ENCODE measurements at regions not wholly inside any gene's neighbourhood (a gene's known extent, or its start where the extent isn't known, plus 50 kb on each side); places are given as distances from the start of the nearest gene placed in this dataset.

GRCh38 chr12:114240288-114240687 lies 165.7 kb downstream of the TBX5 start:
- Histone ChIP-seq H3K4me2 (ENCODE audit: low read length) (no peak overlapping the region), H3K79me2 (ENCODE audit: control insufficient read depth, low read length) (no peaks in the 10 kb centered on the region), H3K27ac (ENCODE audit: low read depth, low read length) (no peak overlapping the region), H3K4me3 (ENCODE audit: low read length) (no peak overlapping the region), H3K9me3 (ENCODE audit: control insufficient read depth, insufficient read depth, low read length) (peaks cover 10% of the 10 kb centered on the region), H3F3A (ENCODE audit: control insufficient read depth, insufficient read depth) (no peaks in the 10 kb centered on the region), H3K4me1 (ENCODE audit: control insufficient read depth, low read length) (no peaks in the 10 kb centered on the region), H3K27me3 (ENCODE audit: control insufficient read depth, low read length) (no peaks in the 10 kb centered on the region), H4K20me1 (ENCODE audit: control insufficient read depth, insufficient read depth, low read depth, low read length) (no peaks in the 10 kb centered on the region), H3K9me2 (replicated peaks; ENCODE audit: control insufficient read depth, low read length) (no peaks in the 10 kb centered on the region), H3K36me3 (ENCODE audit: control insufficient read depth, low read length) (no peaks in the 10 kb centered on the region)
- TF ChIP-seq CTCF (IDR thresholded peaks at IDR 0.05; ENCODE audit: low read depth, low read length, poor library complexity, severe bottlenecking) (no peak), EZH2phosphoT487 (IDR thresholded peaks at IDR 0.05; ENCODE audit: borderline replicate concordance, low read length) (no peak)

GRCh38 chr12:114238808-114239207 lies 167.1 kb downstream of the TBX5 start:
- Histone ChIP-seq H3F3A (ENCODE audit: control insufficient read depth, insufficient read depth) (no peaks in the 10 kb centered on the region), H3K4me2 (ENCODE audit: low read length) (no peak overlapping the region), H3K27ac (ENCODE audit: low read depth, low read length) (no peak overlapping the region), H3K9me2 (replicated peaks; ENCODE audit: control insufficient read depth, low read length) (no peaks in the 10 kb centered on the region), H3K36me3 (ENCODE audit: control insufficient read depth, low read length) (no peaks in the 10 kb centered on the region), H3K4me3 (ENCODE audit: low read length) (no peak overlapping the region), H3K9me3 (ENCODE audit: control insufficient read depth, insufficient read depth, low read length) (peaks cover 10% of the 10 kb centered on the region), H3K4me1 (ENCODE audit: control insufficient read depth, low read length) (no peaks in the 10 kb centered on the region), H4K20me1 (ENCODE audit: control insufficient read depth, insufficient read depth, low read depth, low read length) (no peaks in the 10 kb centered on the region), H3K27me3 (ENCODE audit: control insufficient read depth, low read length) (no peaks in the 10 kb centered on the region), H3K79me2 (ENCODE audit: control insufficient read depth, low read length) (no peaks in the 10 kb centered on the region)
- TF ChIP-seq EZH2phosphoT487 (IDR thresholded peaks at IDR 0.05; ENCODE audit: borderline replicate concordance, low read length) (no peak), CTCF (IDR thresholded peaks at IDR 0.05; ENCODE audit: low read depth, low read length, poor library complexity, severe bottlenecking) (no peak)

- Histone ChIP-seq H3K4me1 (ENCODE audit: control insufficient read depth, low read length) (no peaks in the 10 kb centered on the region), H3K27me3 (ENCODE audit: control insufficient read depth, low read length) (no peaks in the 10 kb centered on the region)
Measured at GRCh38 chr12:114237230-114237629, 168.7 kb downstream of the TBX5 start.

More at GRCh38 chr12:114237230-114237629, 168.7 kb downstream of the TBX5 start:
- no peak overlapping the region for H3K4me3 ChIP-seq (ENCODE audit: low read length)
- no peaks in the 10 kb centered on the region for H4K20me1 ChIP-seq (ENCODE audit: control insufficient read depth, insufficient read depth, low read depth, low read length)
- TF ChIP-seq CTCF (IDR thresholded peaks at IDR 0.05; ENCODE audit: low read depth, low read length, poor library complexity, severe bottlenecking): no peak
- no peak for TF ChIP-seq EZH2phosphoT487 (IDR thresholded peaks at IDR 0.05; ENCODE audit: borderline replicate concordance, low read length)
- H3K9me2 ChIP-seq (replicated peaks; ENCODE audit: control insufficient read depth, low read length): no peaks in the 10 kb centered on the region
- H3K4me2 ChIP-seq (ENCODE audit: low read length): no peak overlapping the region
- H3K9me3 ChIP-seq (ENCODE audit: control insufficient read depth, insufficient read depth, low read length): peaks cover 7% of the 10 kb centered on the region
- no peaks in the 10 kb centered on the region for H3K36me3 ChIP-seq (ENCODE audit: control insufficient read depth, low read length)
- no peak overlapping the region for H3K27ac ChIP-seq (ENCODE audit: low read depth, low read length)
- no peaks in the 10 kb centered on the region for H3K79me2 ChIP-seq (ENCODE audit: control insufficient read depth, low read length)
- no peaks in the 10 kb centered on the region for H3F3A ChIP-seq (ENCODE audit: control insufficient read depth, insufficient read depth)

Data from DOHH2 (cell line).